ENCODE measurements at regions not wholly inside any gene's neighbourhood (a gene's known extent, or its start where the extent isn't known, plus 50 kb on each side); places are given as distances from the start of the nearest gene placed in this dataset.

DNA sequence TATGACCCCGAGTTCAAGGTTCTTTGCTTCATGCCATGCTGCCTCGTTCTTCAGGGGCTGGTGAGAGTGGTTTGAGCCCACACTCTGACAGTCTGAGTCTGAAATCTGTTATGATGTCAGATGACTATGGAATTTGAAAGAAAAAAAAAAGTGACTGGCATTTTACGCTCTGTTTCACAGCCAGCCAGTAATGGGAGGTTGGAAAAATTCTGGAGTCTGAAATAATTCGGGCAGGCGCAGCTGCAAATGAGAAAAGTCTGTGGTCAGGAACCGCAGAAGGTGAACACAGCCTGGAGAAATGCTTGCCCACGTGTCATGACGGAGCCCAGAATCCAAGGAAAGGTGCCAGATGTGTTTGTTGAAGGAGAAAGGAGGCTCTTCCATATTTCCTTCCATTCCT lies 269.8 kb upstream of the PWP1 start:
- no peak for DNase-seq

DNA sequence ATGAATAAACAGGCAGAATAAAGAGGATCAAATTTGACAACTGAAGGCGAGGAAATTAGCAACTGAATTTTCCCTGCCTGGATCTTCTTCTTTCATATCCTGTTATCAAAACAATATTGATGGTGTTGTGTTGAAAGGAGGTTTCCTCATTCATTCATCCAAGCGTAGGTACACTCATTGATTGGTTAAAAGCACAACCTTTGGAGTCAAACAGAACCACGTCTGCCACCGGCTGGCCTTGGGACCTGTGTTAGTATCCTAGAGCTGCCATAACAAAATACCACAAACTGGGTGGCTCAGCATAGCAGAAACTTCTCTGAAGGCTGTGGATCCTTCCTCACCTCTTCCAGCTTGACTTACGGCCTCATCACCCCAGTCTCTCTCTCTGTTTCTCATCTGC lies 268.6 kb upstream of the PWP1 start:
- DNase-seq = no peak

DNA sequence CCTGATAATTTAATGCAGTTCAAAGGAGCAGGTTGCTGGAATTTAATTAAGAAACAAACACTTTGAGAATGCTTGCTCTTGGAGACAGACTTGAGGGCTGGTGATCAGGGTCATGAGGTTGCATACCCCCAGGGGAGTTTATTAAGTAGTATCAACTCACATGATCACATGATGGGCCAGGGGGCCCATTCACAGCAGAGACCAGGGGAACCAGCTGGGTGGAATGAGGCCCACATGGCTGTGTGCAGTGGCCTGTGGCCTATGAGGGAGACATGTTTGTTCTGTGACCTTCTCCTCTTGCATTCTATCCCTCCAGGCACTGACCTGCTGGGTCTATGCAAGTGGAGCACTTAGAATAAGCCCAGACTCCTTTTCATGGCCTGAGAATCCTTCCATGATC lies 266.6 kb upstream of the PWP1 start:
- no peak for DNase-seq

DNA sequence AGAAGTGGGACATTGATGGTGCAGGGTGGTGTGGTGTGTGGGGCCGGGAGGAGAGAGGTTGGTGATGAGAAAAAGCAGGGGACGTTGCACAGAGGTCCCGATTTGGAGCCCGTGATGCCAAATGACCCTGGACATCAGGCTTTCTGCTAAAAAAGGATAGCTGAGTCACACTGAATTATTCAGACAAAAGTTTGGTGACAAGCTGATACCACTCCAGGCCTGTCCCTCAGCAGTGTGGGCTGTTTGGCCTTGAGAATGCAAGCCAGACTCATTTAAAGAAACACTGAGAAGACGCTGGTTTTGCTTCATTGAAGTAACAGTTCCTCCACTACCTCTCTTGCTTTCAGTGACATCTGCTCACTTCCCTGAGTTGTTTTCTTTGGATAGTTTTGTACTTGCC lies 262.1 kb upstream of the PWP1 start:
- no peak for DNase-seq

DNA sequence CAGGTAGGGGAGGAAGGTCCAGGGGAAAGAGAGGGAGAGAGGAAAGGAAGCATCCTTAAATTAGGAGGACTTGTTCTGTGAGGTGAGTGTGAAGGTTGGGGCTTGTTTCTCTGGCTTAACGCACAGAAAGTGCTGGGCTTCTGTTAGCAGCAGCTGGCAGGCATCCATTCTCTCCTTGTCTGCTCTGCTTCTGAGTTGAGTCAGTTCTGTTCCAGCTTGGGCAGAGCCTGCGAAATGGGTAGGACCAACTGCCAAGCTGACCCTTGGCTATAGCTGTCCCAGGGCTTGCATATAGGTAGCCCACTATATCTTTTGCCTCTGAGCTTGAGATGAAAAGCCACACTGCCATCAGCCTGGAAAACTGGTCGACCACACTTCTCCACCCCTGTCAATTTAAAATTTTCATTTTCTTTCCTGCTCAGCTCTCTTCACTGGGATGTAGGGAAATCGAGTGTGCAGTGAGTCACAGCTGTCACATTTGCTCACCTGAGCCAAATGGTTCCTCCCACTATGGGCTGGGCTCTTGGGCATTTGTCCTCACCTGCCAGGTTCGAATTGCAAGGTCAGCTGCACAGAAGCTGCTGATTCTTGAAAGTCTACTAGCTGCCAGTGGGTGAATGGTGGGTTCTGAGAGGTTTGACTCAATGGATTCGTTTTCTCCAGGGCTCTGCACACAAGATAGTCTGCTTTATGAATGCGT lies 256.4 kb upstream of the PWP1 start:
- DNase-seq = no peak

DNA sequence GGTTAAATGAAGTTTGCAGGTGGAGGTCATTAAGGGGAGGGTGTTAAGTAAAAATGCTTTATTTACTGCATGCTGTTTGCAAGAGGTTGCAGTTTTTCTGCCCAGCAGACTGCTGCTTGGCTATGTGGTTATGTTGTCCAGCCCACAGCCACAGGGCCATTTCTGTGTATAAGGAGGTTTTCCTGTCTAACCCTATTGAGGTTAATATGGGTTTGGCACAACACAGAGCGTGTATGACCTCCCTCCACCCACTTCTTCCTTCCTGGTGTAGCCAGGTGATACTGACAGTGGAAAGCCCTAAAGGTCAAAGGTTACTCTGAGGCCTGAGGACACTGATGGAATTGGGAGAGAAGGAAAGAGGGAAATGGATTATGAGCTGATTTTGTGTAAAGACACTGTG lies 253.7 kb upstream of the PWP1 start:
- no peak for DNase-seq

GRCh38 chr12:107435072-107435471 lies 250.5 kb upstream of the PWP1 start:
- no peak for DNase-seq

- DNase-seq = no peak
Measured at GRCh38 chr12:107435520-107435919, 250.1 kb upstream of the PWP1 start.

DNA sequence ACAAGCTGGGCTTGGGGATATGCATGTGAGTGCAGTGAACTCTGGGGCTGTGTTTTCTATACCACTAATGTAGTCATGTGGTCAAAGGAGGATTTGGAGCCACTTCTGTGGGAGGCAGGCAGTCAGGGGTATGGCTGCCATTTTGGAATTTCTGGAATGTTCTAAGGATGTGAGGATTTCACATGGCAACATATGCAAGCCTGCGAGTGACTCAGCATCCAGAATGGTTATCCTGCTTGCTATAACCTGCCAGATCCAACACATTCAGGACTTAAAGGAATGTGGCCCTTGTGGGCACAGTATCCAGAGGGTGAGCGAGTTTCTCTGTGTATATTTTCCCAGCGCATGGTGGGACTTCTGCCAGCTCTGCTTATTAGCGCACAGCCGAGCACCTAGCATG lies 249.2 kb upstream of the PWP1 start:
- no peak for DNase-seq

GRCh38 chr12:107436836-107437235 lies 248.8 kb upstream of the PWP1 start:
- no peak for DNase-seq

DNA sequence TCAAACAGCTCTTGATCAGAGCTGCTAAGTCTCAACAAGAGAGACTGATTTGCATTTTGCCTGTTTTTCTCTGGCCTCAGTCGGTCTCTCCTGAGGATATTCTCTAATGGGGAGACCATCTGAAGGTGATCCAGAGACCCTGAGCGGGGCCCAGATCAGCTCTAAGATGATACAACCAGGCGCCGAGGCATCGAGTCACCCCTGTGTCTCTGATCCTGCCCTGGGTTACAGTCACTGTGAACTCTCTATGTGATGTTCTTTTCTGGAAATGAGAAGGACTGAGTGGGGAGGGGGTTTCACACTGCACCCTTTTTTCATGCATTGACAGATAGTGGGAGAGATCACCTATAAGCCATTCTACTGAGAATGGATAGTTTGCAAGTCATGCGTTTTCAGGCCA lies 247.6 kb upstream of the PWP1 start:
- DNase-seq = no peak

DNA sequence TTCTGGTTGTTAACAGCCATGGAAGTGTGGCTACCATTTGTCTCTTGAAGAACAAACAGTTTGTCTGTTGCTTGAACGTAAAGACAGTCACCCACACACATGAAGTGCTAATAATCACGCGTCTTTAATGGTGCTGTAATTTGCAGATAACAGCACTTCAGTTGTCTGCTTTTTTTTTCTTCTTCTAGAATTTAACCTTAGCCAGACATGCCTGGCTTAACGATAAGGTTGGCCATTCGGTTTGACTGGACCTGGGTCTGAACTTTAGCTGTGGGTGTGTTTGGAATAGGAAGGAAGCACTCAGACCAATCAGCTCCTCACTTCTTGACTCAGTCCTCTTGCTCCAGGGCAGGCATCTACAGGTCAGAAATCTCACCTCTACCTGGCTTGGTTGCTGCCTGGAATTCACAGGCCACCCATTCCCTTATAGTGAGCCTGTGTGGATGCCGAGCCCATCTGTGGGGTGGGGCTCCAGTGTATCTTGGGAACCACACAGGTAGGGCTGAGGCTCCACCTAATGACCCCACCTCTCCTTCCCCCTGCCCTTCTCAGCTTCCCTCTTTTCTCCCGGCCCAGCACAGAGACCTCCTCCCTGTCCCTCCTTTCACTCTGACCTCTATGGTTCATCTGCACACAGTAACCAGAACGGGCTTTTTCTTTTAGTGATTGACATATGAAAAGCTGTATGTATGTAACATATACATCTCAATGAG lies 246.4 kb upstream of the PWP1 start:
- no peak for DNase-seq

GRCh38 chr12:107440606-107441005 lies 245.0 kb upstream of the PWP1 start:
- DNase-seq = no peak

- DNase-seq = no peak
Measured at GRCh38 chr12:107441665-107442300, 243.8 kb upstream of the PWP1 start.

GRCh38 chr12:107442326-107442987 lies 243.1 kb upstream of the PWP1 start:
- no peak for DNase-seq

GRCh38 chr12:107443320-107444090 lies 242.1 kb upstream of the PWP1 start:
- DNase-seq = no peak

DNA sequence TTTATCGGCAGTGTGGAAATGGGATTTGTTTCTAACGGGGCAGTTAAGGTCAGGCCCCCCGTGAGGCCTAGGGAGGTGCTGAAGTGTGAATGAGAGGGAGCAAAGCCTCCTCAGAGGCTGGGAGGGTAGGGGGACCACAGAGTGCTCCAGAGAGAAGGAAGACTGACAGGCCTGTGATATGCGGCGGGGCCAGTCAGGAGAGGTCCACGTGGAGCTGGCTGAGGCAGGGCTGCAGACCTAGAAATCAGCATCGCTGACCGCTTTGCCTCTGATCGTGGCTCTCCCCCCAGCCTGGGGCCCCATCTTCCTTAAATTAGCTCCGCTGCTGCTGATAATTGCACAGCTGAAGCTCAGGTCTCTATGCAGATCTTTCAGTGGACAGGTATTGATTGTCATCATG lies 240.8 kb upstream of the PWP1 start:
- DNase-seq = no peak

- DNase-seq = no peak
Measured at GRCh38 chr12:107446476-107446875, 239.1 kb upstream of the PWP1 start.

DNA sequence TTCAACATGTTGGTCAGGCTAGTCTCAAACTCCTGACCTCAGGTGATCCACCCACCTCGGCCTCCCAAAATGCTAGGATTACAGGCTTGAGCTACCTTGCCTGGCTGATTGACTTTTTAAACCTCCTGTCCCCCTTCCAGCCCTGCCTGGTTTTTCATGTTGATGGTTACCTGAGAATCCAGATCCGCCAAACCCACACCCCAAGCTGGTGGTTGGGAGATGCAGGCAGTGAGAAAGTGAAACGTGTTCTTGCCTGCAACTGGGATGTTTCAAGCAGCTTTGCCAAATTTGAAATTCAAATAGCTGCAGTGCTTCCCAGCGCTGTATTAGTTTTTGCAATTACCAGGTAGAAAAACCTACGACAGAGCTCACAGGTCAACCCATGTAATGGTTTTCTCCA lies 238.3 kb upstream of the PWP1 start:
- no peak for DNase-seq

- DNase-seq = no peak
Measured at GRCh38 chr12:107448198-107448597, 237.4 kb upstream of the PWP1 start.

DNA sequence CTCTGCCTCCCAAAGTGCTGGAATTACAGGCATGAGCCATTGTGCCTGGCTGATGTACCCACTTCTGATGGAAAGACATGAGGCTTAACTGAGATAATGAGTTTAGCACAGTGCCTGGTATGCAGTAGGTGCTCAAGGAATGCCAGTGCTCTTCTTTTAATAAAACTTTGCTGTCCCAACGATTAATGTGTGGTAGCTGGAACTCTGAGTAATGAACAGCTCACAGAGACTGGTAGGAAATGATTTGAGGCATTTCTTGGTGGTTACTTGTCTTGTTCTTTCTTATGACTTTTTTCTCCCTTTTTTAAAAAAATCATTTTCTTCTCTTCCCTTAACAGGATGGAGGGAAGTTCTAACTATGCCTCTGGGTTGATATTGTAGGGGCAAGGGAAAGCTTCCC lies 235.7 kb upstream of the PWP1 start:
- DNase-seq = no peak

DNA sequence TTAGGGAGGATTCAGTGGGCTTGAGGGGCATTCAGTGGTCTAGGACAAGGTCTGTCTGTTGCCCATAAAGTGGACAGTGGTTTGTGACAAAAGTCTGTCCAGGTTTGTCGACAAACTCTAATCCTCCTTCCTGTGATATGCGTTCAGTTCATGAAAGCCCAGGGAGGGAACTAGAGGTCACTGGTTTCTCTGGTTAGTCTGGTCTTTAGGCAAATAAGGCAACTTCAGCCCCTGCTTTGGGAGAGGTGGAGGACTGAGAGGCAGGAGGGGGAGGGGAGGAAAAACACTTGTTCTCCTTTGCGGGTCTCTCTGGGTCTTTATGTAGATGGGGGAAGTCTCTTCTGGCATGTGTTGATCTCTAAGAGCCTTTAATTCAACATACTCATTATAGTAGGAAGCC lies 235.1 kb upstream of the PWP1 start:
- no peak for DNase-seq

- DNase-seq = no peak
Measured at GRCh38 chr12:107451246-107451645, 234.4 kb upstream of the PWP1 start.
